GM12874 (cell line): ENCODE measurements at regions not wholly inside any gene's neighbourhood (a gene's known extent, or its start where the extent isn't known, plus 50 kb on each side); places are given as distances from the start of the nearest gene placed in this dataset.

Experiments used
- TF ChIP-seq, protein P1 (sequence below): IDR thresholded peaks from 2 replicates; pipeline ENCODE4 v1.5.1; 2011; ENCODE audit warnings: low read depth, mild to moderate bottlenecking, control low read depth, low read length, moderate library complexity; ENCODE audit not compliant: insufficient read depth

DNA sequence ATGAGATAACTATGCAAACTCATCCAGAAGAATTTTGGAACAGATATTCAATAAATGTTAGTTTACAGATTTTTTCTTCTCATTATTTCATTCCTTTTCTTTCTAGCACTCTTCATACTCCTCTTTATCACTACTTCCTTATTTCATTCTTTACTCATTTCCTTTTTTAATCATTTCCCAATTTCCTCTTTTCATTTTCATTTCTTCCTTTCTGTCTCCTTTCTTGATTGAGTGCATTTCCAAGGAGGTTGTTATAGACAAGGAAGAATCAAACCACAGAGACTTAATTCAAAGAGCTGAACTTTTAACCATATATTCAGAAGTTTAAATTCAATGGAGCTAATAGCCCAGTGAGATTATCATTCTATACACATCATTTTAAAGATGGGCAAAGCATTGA is 600.7 kb downstream of the ARAP2 start:
- TF ChIP-seq, protein P1, sequence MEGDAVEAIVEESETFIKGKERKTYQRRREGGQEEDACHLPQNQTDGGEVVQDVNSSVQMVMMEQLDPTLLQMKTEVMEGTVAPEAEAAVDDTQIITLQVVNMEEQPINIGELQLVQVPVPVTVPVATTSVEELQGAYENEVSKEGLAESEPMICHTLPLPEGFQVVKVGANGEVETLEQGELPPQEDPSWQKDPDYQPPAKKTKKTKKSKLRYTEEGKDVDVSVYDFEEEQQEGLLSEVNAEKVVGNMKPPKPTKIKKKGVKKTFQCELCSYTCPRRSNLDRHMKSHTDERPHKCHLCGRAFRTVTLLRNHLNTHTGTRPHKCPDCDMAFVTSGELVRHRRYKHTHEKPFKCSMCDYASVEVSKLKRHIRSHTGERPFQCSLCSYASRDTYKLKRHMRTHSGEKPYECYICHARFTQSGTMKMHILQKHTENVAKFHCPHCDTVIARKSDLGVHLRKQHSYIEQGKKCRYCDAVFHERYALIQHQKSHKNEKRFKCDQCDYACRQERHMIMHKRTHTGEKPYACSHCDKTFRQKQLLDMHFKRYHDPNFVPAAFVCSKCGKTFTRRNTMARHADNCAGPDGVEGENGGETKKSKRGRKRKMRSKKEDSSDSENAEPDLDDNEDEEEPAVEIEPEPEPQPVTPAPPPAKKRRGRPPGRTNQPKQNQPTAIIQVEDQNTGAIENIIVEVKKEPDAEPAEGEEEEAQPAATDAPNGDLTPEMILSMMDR = no peak

DNA sequence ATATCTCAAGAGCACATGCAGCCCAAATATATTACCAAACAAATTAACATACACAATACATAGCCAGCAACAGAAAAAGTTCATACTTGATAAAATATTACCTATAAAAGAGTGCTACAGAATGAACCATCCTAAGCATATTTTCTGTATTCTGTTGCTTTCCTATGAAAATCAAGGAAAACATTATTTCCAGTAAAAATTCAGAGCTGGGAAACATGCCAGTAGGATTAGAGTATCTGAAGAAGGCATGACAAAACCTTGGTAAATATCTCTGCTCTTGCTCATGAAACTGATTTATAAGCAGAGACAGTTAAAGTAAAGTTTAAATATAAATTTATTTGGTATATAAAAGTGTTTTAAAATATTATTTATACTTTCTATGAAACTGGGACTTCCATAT is 599.7 kb downstream of the ARAP2 start:
- TF ChIP-seq, protein P1 = no peak

DNA sequence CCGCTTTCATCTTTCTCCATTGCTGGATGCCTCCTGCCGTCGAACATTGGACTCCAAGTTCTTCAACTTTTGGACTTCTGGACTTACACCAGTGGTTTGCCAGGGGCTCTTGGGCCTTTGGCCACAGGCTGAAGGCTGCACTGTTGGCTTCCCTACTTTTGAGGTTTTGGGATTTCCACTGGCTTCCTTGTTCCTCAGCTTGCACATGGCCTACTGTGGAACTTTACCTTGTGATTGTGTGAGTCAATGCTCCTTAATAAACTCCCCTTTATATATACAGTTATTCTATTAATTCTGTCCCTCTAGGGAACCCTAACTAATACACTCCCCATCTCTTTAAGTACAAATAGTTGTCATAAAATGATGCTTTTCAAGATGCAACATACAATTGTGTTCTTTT is 595.3 kb downstream of the ARAP2 start:
- TF ChIP-seq, protein P1 = no peak

DNA sequence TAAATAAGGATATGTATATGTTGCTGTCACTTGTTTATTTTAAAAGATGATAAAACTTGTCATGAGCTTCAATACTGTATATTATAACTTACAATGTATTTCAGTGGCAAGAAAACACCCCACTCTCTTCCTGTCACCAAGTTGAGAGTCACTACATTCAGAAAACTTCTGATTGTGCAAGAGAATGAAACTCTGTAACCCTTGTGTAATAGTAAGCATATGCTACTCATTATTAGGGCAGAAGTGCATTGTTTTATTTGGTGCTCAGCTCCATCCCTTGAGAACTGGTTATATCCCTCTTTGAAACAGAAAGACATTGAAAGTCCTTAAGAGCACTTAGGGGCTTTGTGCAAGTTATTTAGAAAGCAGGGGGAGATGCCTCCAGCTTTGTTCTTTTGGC is 594.5 kb downstream of the ARAP2 start:
- TF ChIP-seq, protein P1 = no peak

DNA sequence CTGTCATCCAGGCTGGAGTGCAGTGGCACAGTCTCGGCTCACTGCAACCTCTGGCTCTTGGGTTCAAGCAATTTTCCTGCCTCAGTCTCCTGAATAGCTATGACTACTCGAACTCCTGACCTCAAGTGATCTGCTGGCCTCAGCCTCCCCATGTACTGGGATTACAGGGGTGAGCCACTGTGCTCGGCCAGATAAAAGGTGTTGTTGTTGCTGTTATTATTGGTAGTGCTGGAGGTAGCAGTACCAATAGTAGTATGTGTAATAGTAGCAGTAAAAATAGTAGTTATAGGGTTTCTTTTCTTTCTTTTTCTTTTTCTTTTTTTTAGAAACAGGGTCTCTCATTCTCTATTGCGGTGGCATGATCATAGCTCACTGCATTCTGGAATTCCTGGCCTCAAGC is 592.1 kb downstream of the ARAP2 start:
- TF ChIP-seq, protein P1 = no peak

DNA sequence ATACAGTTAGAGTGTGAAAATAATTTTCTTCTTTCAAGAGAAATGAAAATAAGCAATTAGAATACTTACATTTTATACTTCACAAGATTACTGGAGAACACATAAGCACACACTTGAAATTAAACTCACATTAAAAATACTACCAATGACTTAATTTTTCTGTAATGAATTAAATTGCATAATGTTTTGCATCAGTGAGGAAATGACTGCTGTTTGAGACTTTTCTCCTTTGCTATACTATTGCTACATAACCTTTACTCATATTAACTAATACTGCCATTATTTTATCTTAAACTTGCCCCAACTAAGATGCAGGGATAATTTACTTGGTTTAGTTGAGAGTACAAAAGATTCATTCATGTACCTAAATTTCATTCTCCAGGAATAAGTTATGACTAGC is 590.9 kb downstream of the ARAP2 start:
- TF ChIP-seq, protein P1 = no peak

DNA sequence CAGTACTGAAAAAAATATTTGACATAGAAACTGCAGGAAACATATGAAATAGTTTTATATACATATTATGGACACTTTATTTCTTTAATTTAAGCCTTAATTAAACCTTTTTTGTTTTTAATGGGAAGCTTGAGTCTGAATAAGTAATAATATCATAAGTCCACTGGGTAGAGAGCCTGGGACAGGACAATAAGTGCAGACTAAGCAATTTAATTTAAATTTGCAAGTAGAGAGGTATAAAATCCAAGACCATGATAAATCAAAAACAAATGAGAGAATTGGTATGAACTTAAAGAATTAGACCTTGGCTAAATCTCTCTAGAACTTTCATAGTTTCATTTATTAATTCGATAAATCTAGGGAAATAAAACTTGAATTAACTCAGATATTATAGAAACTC is 571.2 kb downstream of the ARAP2 start:
- TF ChIP-seq, protein P1 = no peak

DNA sequence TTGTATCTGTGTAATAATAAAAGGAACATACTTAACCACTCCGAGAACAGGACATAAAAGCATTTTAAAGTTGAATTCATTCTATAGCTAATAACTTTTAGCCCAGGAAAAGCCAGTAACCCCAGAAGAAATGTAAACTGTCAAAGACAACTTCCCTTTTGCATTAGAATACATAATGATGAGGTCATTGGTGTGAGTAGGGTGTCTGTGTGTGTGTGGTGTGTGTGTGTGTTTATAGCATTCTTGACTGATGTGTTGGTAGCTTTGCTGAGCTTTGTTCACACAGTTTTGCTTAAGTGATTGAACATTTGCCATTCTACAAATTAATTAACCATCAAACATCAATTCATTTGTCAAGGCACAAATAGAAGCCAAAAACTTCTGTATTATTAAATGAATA is 559.6 kb downstream of the ARAP2 start:
- TF ChIP-seq, protein P1 = no peak
